GM21737 (cell line): ENCODE measurements at regions not wholly inside any gene's neighbourhood (a gene's known extent, or its start where the extent isn't known, plus 50 kb on each side); places are given as distances from the start of the nearest gene placed in this dataset.

Experiments used
- ATAC-seq: cut with Tn5 transposase; IDR thresholded peaks from one replicate; pipeline ENCODE4 v1.9.1; 2021; ENCODE audit warnings: mild to moderate bottlenecking, moderate library complexity; ENCODE audit not compliant: unreplicated experiment

GRCh38 chr5:30957591-30957990 is 235.9 kb upstream of the CDH6 start:
- ATAC-seq = no peak

GRCh38 chr5:30956251-30956650 is 237.2 kb upstream of the CDH6 start:
- no peak for ATAC-seq

- ATAC-seq = no peak
Observed at GRCh38 chr5:30937070-30937469, 256.4 kb upstream of the CDH6 start.

- no peak for ATAC-seq
Observed at GRCh38 chr5:30933599-30933998, 259.9 kb upstream of the CDH6 start.

GRCh38 chr5:30932273-30933017 is 261.0 kb upstream of the CDH6 start:
- no peak for ATAC-seq

GRCh38 chr5:30930736-30931135 is 262.8 kb upstream of the CDH6 start:
- ATAC-seq = no peak

- ATAC-seq = no peak
Observed at GRCh38 chr5:30928956-30929355, 264.5 kb upstream of the CDH6 start.

- ATAC-seq = no peak
Observed at GRCh38 chr5:30926218-30926617, 267.3 kb upstream of the CDH6 start.

- no peak for ATAC-seq
Observed at GRCh38 chr5:30921388-30921787, 272.1 kb upstream of the CDH6 start.

GRCh38 chr5:30918171-30918570 is 275.3 kb upstream of the CDH6 start:
- ATAC-seq = no peak

GRCh38 chr5:30908356-30908755 is 285.1 kb upstream of the CDH6 start:
- no peak for ATAC-seq

- ATAC-seq = no peak
Observed at GRCh38 chr5:30900367-30900766, 293.1 kb upstream of the CDH6 start.

- no peak for ATAC-seq
Observed at GRCh38 chr5:30894811-30895210, 298.7 kb upstream of the CDH6 start.

- ATAC-seq = no peak
Observed at GRCh38 chr5:30891660-30892059, 301.8 kb upstream of the CDH6 start.

- no peak for ATAC-seq
Observed at GRCh38 chr5:30890377-30890776, 303.1 kb upstream of the CDH6 start.

- no peak for ATAC-seq
Observed at GRCh38 chr5:30880514-30880913, 313.0 kb upstream of the CDH6 start.

- ATAC-seq = no peak
Observed at GRCh38 chr5:30879887-30880286, 313.6 kb upstream of the CDH6 start.

GRCh38 chr5:30878746-30879145 is 314.7 kb upstream of the CDH6 start:
- no peak for ATAC-seq

- no peak for ATAC-seq
Observed at GRCh38 chr5:30878296-30878695, 315.2 kb upstream of the CDH6 start.

GRCh38 chr5:30874241-30875034 is 319.0 kb upstream of the CDH6 start:
- no peak for ATAC-seq

- no peak for ATAC-seq
Observed at GRCh38 chr5:30871196-30871595, 322.3 kb upstream of the CDH6 start.

- ATAC-seq = no peak
Observed at GRCh38 chr5:30867711-30868110, 325.8 kb upstream of the CDH6 start.
